Keratinocyte (primary cell): ENCODE measurements at regions not wholly inside any gene's neighbourhood (a gene's known extent, or its start where the extent isn't known, plus 50 kb on each side); places are given as distances from the start of the nearest gene placed in this dataset.

ENCODE experiments used
- DNase-seq: peaks from one replicate; pipeline ENCODE4 v3.0.0-alpha.2; 2011; ENCODE audit warnings: low read depth, missing footprints, low spot score
- FAIRE-seq: peaks from 2 replicates; lab custom pipeline; 2011; peaks lifted over from hg19 to GRCh38; lab: Jason Lieb, UNC
- H2AFZ ChIP-seq: 2 replicates; pipeline ENCODE4 v1.6.0; 2012; ENCODE audit warnings: low read length, control low read depth, inconsistent platforms; ENCODE audit not compliant: control insufficient read depth
- H3K27ac ChIP-seq: 2 replicates; pipeline ENCODE4 v1.5.1; 2011; ENCODE audit warnings: low read length; ENCODE audit not compliant: control insufficient read depth, insufficient read depth
- H3K27me3 ChIP-seq: 3 replicates; pipeline ENCODE4 v1.6.0; 2011; ENCODE audit warnings: low read length; ENCODE audit not compliant: control insufficient read depth, insufficient read depth; ENCODE audit errors: extremely low read depth
- H3K36me3 ChIP-seq, 2 experiments: 2 replicates in 1 of 2; 3 replicates in 1 of 2; pipeline ENCODE4 v1.5.1; 2011; ENCODE audit warnings: low read length in 2 of 2, mild to moderate bottlenecking in 1 of 2; ENCODE audit not compliant: control insufficient read depth in 2 of 2, insufficient read depth in 2 of 2; ENCODE audit errors: extremely low read depth in 1 of 2
- H3K4me1 ChIP-seq: 3 replicates; pipeline ENCODE4 v1.5.1; 2011; ENCODE audit warnings: low read length; ENCODE audit not compliant: control insufficient read depth, insufficient read depth; ENCODE audit errors: extremely low read depth
- H3K4me2 ChIP-seq: 3 replicates; pipeline ENCODE4 v1.6.0; 2011; ENCODE audit warnings: low read depth, low read length; ENCODE audit not compliant: control insufficient read depth, insufficient read depth; ENCODE audit errors: extremely low read depth
- H3K4me3 ChIP-seq, 3 experiments: fragments of 200-600 bp in 1 of 3; sonication (generic) in 1 of 3; 2 replicates in 2 of 3; 3 replicates in 1 of 3; pipeline ENCODE4 v1.5.1; 2011 to 2016; ENCODE audit warnings: low read length in 3 of 3, mild to moderate bottlenecking in 3 of 3, control low read depth in 2 of 3, inconsistent platforms in 1 of 3, low read depth in 1 of 3, mixed read lengths in 1 of 3, mixed run types in 1 of 3, moderate library complexity in 1 of 3; ENCODE audit not compliant: control insufficient read depth in 2 of 3, insufficient read depth in 2 of 3; ENCODE audit errors: extremely low read depth in 1 of 3
- H3K79me2 ChIP-seq: 2 replicates; pipeline ENCODE4 v1.6.0; 2012; ENCODE audit warnings: low read length; ENCODE audit not compliant: control insufficient read depth, insufficient read depth
- H3K9ac ChIP-seq: 3 replicates; pipeline ENCODE4 v1.6.0; 2011; ENCODE audit warnings: low read length; ENCODE audit not compliant: control insufficient read depth, insufficient read depth; ENCODE audit errors: extremely low read depth
- H3K9me1 ChIP-seq: 3 replicates; pipeline ENCODE4 v1.6.0; 2011; ENCODE audit warnings: low read length; ENCODE audit not compliant: control insufficient read depth, insufficient read depth; ENCODE audit errors: extremely low read depth
- H3K9me3 ChIP-seq: 2 replicates; pipeline ENCODE4 v1.5.1; 2012; ENCODE audit warnings: low read depth, low read length; ENCODE audit not compliant: control insufficient read depth
- H4K20me1 ChIP-seq: 3 replicates; pipeline ENCODE4 v1.6.0; 2011; ENCODE audit warnings: low read length; ENCODE audit not compliant: control insufficient read depth, insufficient read depth; ENCODE audit errors: extremely low read depth
- EZH2 ChIP-seq: IDR thresholded peaks from one replicate; pipeline ENCODE4 v1.6.1; 2012; ENCODE audit warnings: inconsistent platforms, mild to moderate bottlenecking, low read length, moderate library complexity
- dilution Hi-C: fragments of 300-500 bp; cut with MboI; formaldehyde crosslinking; loops from one replicate; pipeline ENCODE4 v1.7.0; 2020; ENCODE audit warnings: low sequenced_read_pairs; ENCODE audit not compliant: extremely low pct_ligation_motif_present
- TF ChIP-seq, protein P1 (sequence below), 3 experiments: IDR thresholded peaks in 1 of 3; conservative IDR thresholded peaks in 1 of 3; optimal IDR thresholded peaks in 1 of 3; 2 replicates in 2 of 3; 3 replicates in 1 of 3; pipeline versions ENCODE3 to v1.5.1; 2011; ENCODE audit warnings: low read length in 3 of 3, mild to moderate bottlenecking in 3 of 3, moderate library complexity in 2 of 3, control low read depth in 1 of 3, inconsistent platforms in 1 of 3; ENCODE audit not compliant: insufficient read depth in 2 of 3; ENCODE audit errors: extremely low read depth in 1 of 3

DNA sequence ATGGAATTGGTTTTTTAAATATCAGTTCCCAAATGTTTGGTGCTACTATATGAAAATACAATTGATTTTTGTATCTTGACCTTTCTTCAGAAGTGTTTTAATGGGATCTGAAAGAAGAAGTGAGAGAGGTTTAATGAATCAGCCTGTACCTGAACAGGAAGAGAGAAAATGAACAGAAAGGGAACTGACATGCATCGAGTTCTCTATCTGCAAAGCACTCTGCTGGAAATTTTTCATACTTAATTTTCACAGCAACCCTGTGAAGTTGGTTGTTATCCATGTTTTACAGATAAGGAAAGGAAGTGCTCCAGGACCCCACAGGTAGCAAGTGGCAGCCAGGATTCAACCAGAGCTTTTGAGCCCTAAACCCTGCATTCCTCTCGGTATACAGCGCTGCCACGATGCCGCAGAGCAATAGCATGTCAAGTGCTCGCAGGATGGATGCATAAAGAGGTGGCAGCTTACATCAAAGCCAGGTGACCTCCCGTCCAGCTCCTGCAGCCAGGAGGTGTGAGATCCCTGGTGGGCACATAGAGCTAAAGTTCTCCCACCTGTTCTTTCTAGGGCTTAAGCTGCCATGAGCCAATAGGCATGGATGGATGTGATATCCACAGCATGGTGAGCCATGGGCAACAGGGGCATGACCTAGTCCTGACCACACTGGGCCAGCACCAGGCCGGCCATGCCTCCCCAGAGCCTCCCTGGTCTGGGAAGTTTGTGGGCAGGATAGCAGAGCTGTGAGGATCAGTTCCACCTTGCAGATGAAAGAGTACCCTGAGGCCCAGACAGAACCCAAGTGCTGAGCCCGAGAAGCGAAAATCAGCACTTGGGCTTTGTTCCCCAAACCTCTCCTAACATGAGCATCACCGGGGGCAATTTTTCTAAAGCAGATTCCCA, 57.2 kb downstream of the CALML3 start:
- H4K20me1 ChIP-seq = no peaks in the 10 kb centered on the region
- H3K27me3 ChIP-seq = no peaks in the 10 kb centered on the region
- dilution Hi-C loops = no loop called here
- no peak overlapping the region for H3K4me3 ChIP-seq
- peaks cover 31% of the 10 kb centered on the region for H3K4me1 ChIP-seq
- no peak overlapping the region for H3K4me2 ChIP-seq
- no peaks in the 10 kb centered on the region for H3K36me3 ChIP-seq
- H3K9me3 ChIP-seq = no peaks in the 10 kb centered on the region
- FAIRE-seq (no peak), DNase-seq (no peak)
- no peak overlapping the region for H3K9ac ChIP-seq
- no peak overlapping the region for H2AFZ ChIP-seq
- TF ChIP-seq EZH2 = no peak
- H3K27ac ChIP-seq = no peak overlapping the region
- no peaks in the 10 kb centered on the region for H3K79me2 ChIP-seq
- H3K9me1 ChIP-seq = no peaks in the 10 kb centered on the region

DNA sequence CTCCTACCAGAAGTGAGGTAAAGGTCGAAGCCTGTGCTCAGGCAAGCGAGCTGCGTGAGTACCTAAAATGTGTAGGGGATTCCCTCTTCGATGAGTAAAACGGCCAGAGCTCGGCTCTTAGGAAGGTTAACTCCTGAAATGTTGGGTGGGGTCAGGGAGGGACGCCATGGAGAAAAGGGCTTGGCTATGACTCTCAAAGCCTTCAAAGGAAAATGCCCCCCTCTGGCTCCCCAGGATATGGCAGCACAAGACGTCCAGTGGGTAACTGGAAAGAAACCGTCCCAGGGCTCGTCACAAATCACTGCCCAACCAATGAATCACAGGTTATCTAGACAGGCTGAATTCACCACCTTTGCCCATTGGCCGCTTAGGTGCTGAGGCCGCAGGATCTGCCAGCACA, 58.0 kb downstream of the CALML3 start:
- no peak overlapping the region for H3K27ac ChIP-seq
- no peak overlapping the region for H3K4me3 ChIP-seq
- no peaks in the 10 kb centered on the region for H3K9me3 ChIP-seq
- no peaks in the 10 kb centered on the region for H4K20me1 ChIP-seq
- FAIRE-seq = no peak
- no peak for DNase-seq
- dilution Hi-C loops = no loop called here
- no peaks in the 10 kb centered on the region for H3K9me1 ChIP-seq
- peaks cover 31% of the 10 kb centered on the region for H3K4me1 ChIP-seq
- TF ChIP-seq, protein P1, sequence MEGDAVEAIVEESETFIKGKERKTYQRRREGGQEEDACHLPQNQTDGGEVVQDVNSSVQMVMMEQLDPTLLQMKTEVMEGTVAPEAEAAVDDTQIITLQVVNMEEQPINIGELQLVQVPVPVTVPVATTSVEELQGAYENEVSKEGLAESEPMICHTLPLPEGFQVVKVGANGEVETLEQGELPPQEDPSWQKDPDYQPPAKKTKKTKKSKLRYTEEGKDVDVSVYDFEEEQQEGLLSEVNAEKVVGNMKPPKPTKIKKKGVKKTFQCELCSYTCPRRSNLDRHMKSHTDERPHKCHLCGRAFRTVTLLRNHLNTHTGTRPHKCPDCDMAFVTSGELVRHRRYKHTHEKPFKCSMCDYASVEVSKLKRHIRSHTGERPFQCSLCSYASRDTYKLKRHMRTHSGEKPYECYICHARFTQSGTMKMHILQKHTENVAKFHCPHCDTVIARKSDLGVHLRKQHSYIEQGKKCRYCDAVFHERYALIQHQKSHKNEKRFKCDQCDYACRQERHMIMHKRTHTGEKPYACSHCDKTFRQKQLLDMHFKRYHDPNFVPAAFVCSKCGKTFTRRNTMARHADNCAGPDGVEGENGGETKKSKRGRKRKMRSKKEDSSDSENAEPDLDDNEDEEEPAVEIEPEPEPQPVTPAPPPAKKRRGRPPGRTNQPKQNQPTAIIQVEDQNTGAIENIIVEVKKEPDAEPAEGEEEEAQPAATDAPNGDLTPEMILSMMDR (optimal IDR thresholded peaks at IDR 0.05 in 1 of 3, IDR thresholded peaks at IDR 0.05 in 1 of 3, conservative IDR thresholded peaks at IDR 0.05 in 1 of 3; ENCODE audit: extremely low read depth in 1 of 3, insufficient read depth in 2 of 3, low read length in 3 of 3) = no peak
- no peak for TF ChIP-seq EZH2
- no peaks in the 10 kb centered on the region for H3K36me3 ChIP-seq
- H3K27me3 ChIP-seq = no peaks in the 10 kb centered on the region
- H3K9ac ChIP-seq = no peak overlapping the region
- H3K79me2 ChIP-seq = no peaks in the 10 kb centered on the region
- no peak overlapping the region for H2AFZ ChIP-seq
- no peak overlapping the region for H3K4me2 ChIP-seq
